ENCODE measurements at regions not wholly inside any gene's neighbourhood (a gene's known extent, or its start where the extent isn't known, plus 50 kb on each side); places are given as distances from the start of the nearest gene placed in this dataset.
A peak's percentile ranks its signal among the peaks of the same experiment; 100 is the strongest.

- Histone ChIP-seq H3K9me3 (ENCODE audit: control insufficient read depth in 2 of 3, insufficient read depth in 1 of 3, low read length in 3 of 3) (peaks cover 0 to 3% (median 0%) of the 10 kb centered on the region in 3 donors), H3K36me3 (ENCODE audit: control insufficient read depth in 2 of 3, insufficient read depth in 3 of 3, low read length in 3 of 3) (no peaks in the 10 kb centered on the region), H3K4me3 (ENCODE audit: low read length in 3 of 3) (no peak overlapping the region), H3K27me3 (ENCODE audit: control insufficient read depth, insufficient read depth, low read length) (no peaks in the 10 kb centered on the region), H3K9ac (ENCODE audit: low read length in 3 of 3) (no peak overlapping the region), H3K27ac (ENCODE audit: low read depth in 2 of 2, low read length in 2 of 2) (no peak overlapping the region), H3K4me1 (ENCODE audit: control insufficient read depth in 2 of 3, insufficient read depth in 2 of 3, low read depth in 1 of 3, low read length in 3 of 3) (no peaks in the 10 kb centered on the region)
- DNase-seq (peak in 1 of 5 donors; percentile 50), FAIRE-seq (no peak)
- intact Hi-C loops (cut with DNase I), result no loop called here
- TF ChIP-seq CTCF (IDR thresholded peaks at IDR 0.05; ENCODE audit: borderline replicate concordance, extremely low read depth, insufficient read depth), result no peak
These were observed 89.3 kb upstream of the SLC66A3 start for GRCh38 chr2:11065833-11066485.

GRCh38 chr2:11067221-11068078, 87.8 kb upstream of the SLC66A3 start:
- no peak for FAIRE-seq
- no peak overlapping the region for H3K4me3 ChIP-seq (ENCODE audit: low read length in 3 of 3)

GRCh38 chr2:11068079-11068741, 87.1 kb upstream of the SLC66A3 start:
- H3K36me3 ChIP-seq (ENCODE audit: control insufficient read depth in 2 of 3, insufficient read depth in 3 of 3, low read length in 3 of 3), result no peaks in the 10 kb centered on the region
- H3K9ac ChIP-seq (ENCODE audit: low read length in 3 of 3), result no peak overlapping the region
- DNase-seq (no peak), FAIRE-seq (no peak)
- H3K9me3 ChIP-seq (ENCODE audit: control insufficient read depth in 2 of 3, insufficient read depth in 1 of 3, low read length in 3 of 3), result no peaks in the 10 kb centered on the region
- H3K4me1 ChIP-seq (ENCODE audit: control insufficient read depth in 2 of 3, insufficient read depth in 2 of 3, low read depth in 1 of 3, low read length in 3 of 3), result no peaks in the 10 kb centered on the region
- intact Hi-C loops (cut with DNase I), result no loop called here
- no peak overlapping the region for H3K27ac ChIP-seq (ENCODE audit: low read depth in 2 of 2, low read length in 2 of 2)
- TF ChIP-seq CTCF (IDR thresholded peaks at IDR 0.05; ENCODE audit: borderline replicate concordance, extremely low read depth, insufficient read depth), result no peak
- H3K27me3 ChIP-seq (ENCODE audit: control insufficient read depth, insufficient read depth, low read length), result no peaks in the 10 kb centered on the region
- no peak overlapping the region for H3K4me3 ChIP-seq (ENCODE audit: low read length in 3 of 3)

More at GRCh38 chr2:11067221-11068078, 87.8 kb upstream of the SLC66A3 start:
- no peak for TF ChIP-seq CTCF (IDR thresholded peaks at IDR 0.05; ENCODE audit: borderline replicate concordance, extremely low read depth, insufficient read depth)
- intact Hi-C loops (cut with DNase I), result no loop called here
- H3K4me1 ChIP-seq (ENCODE audit: control insufficient read depth in 2 of 3, insufficient read depth in 2 of 3, low read depth in 1 of 3, low read length in 3 of 3), result no peaks in the 10 kb centered on the region
- no peaks in the 10 kb centered on the region for H3K27me3 ChIP-seq (ENCODE audit: control insufficient read depth, insufficient read depth, low read length)
- no peaks in the 10 kb centered on the region for H3K9me3 ChIP-seq (ENCODE audit: control insufficient read depth in 2 of 3, insufficient read depth in 1 of 3, low read length in 3 of 3)
- H3K27ac ChIP-seq (ENCODE audit: low read depth in 2 of 2, low read length in 2 of 2), result no peak overlapping the region
- no peak for DNase-seq
- H3K36me3 ChIP-seq (ENCODE audit: control insufficient read depth in 2 of 3, insufficient read depth in 3 of 3, low read length in 3 of 3), result no peaks in the 10 kb centered on the region
- H3K9ac ChIP-seq (ENCODE audit: low read length in 3 of 3), result no peak overlapping the region
